IPS-NIHi11 (cell line): ENCODE measurements at regions not wholly inside any gene's neighbourhood (a gene's known extent, or its start where the extent isn't known, plus 50 kb on each side); places are given as distances from the start of the nearest gene placed in this dataset.
A peak's percentile ranks its signal among the peaks of the same experiment; 100 is the strongest.

Source experiments
- DNase-seq: peaks from one replicate; pipeline ENCODE4 v3.0.0; 2012; ENCODE audit warnings: mixed read lengths, low spot score

GRCh38 chr3:11089931-11090330, 64.4 kb upstream of the HRH1 start:
- DNase-seq = no peak

GRCh38 chr3:11090551-11090950, 63.7 kb upstream of the HRH1 start:
- no peak for DNase-seq

DNA sequence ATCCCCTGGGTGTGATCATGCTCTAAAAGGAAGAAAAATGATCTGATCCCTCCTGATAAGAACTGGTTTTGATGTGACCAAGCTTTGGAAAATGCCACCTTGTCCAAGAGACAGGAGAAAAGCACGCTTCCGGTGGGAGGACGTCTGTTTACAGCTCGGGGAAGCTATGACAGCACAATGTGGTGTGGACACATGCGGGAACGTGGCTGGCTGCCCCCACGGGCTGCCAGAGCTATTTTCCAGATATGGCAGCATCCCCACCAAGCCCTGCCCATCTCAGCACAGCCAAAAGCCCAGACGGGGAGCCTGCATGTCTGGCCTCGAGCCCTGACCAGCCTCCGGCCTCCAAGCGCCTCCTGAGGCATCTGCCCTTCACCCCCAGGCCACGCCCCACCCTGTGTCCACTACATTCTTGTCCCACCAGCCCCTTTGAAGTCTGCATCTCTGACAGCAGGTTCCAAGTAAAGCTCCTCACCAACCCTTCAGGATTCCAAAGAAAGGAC, 63.2 kb upstream of the HRH1 start:
- no peak for DNase-seq

DNA sequence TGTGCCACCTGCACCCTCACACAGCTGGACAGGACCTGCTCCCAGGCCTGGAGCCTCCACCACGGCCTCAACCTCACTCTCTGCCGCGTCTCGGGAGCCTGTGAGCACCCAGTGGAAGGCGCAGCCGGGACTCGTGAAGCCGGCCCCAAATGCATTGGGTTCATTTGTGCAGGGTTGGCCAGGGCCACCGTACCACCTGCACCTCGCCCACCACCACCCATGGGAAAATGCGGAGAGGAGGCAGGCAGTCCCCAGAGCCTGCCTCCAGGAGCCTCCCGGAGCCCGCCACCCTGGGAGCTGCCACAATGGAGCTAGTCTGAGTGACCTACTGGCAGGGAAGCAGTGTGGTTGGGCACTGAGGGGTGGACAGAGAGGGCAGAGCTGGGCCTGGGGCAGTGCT, 62.5 kb upstream of the HRH1 start:
- no peak for DNase-seq

DNA sequence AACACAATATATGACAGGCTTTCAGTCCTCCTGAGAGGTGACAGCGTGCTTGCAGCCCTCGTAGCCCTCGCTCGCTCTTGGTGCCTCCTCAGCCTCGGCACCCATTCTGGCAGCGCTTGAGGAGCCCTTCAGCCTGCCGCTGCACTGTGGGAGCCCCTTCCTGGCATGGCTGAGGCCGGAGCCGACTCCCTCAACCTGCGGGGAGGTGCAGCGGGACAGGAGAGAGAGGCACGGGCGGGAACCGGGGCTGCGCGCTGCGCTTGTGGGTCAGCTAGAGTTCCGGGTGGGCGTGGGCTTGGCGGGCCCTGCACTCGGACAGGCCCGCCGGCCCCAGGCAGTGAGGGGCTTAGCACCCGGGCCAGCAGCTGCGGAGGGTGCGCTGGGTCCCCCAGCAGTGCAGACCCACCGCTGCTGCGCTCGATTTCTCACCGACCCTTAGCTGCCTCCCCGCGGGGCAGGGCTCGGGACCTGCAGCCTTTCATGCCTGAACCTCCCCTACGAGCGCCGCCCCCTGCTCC, 60.4 kb upstream of the HRH1 start:
- DNase-seq = no peak

GRCh38 chr3:11095932-11096265, 58.4 kb upstream of the HRH1 start:
- DNase-seq = peak; percentile 26

- DNase-seq = peak; percentile 75
Measured at GRCh38 chr3:11096266-11097139, 57.8 kb upstream of the HRH1 start.

DNA sequence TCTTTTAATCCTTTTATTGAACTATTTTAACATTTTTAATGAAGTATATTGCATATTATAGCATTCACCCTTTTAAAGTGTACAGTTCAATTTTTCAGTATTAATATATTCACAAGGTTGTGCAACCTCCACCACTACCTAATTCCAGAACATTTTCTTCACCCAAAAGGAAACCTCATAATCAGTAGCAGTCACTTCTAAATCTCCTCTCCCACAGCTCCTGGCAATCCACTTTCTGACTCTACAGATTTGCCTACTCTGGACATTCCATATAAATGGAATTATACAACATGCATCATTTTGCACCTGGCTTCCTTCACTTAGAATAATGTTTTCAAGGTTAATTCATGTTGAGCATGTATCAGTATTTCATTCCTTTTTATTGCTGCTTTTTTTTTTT, 55.0 kb upstream of the HRH1 start:
- DNase-seq = no peak
